ENCODE measurements at regions not wholly inside any gene's neighbourhood (a gene's known extent, or its start where the extent isn't known, plus 50 kb on each side); places are given as distances from the start of the nearest gene placed in this dataset.
"Not testable (repeated sequence)": the region's sequence is repeated elsewhere in the genome, so short reads cannot be mapped to it uniquely, and the experiment has no call there.

- FAIRE-seq: not testable (repeated sequence)
Observed at GRCh38 chr1:219863816-219864215, 64.5 kb downstream of the SLC30A10 start.

GRCh38 chr1:219862366-219862765 lies 66.0 kb downstream of the SLC30A10 start:
- no peak for DNase-seq (ENCODE audit: low spot score)
- no peak for FAIRE-seq

More at GRCh38 chr1:219863816-219864215, 64.5 kb downstream of the SLC30A10 start:
- DNase-seq (ENCODE audit: low spot score): not testable (repeated sequence)

- DNase-seq (ENCODE audit: low spot score): no peak
- no peak for FAIRE-seq
Observed at GRCh38 chr1:219858980-219859379, 69.4 kb downstream of the SLC30A10 start.

GRCh38 chr1:219847215-219847855 lies 81.0 kb downstream of the SLC30A10 start:
- no peak for DNase-seq (ENCODE audit: low spot score)

GRCh38 chr1:219839595-219839994 lies 88.8 kb downstream of the SLC30A10 start:
- DNase-seq (ENCODE audit: low spot score); FAIRE-seq: not testable (repeated sequence)

More at GRCh38 chr1:219847215-219847855, 81.0 kb downstream of the SLC30A10 start:
- no peak for FAIRE-seq

- no peak for FAIRE-seq
Observed at GRCh38 chr1:219837994-219838294, 90.4 kb downstream of the SLC30A10 start.

GRCh38 chr1:219837274-219837993 lies 90.9 kb downstream of the SLC30A10 start:
- DNase-seq (ENCODE audit: low spot score) (peak; percentile 46), FAIRE-seq (no peak)

More at GRCh38 chr1:219837994-219838294, 90.4 kb downstream of the SLC30A10 start:
- no peak for DNase-seq (ENCODE audit: low spot score)

- FAIRE-seq: no peak
- no peak for DNase-seq (ENCODE audit: low spot score)
Observed at GRCh38 chr1:219834314-219834917, 93.9 kb downstream of the SLC30A10 start.

- DNase-seq (ENCODE audit: low spot score): no peak
Observed at GRCh38 chr1:219833214-219833815, 95.0 kb downstream of the SLC30A10 start.

GRCh38 chr1:219826290-219826689 lies 102.1 kb downstream of the SLC30A10 start:
- DNase-seq (ENCODE audit: low spot score): no peak
- FAIRE-seq: no peak

More at GRCh38 chr1:219833214-219833815, 95.0 kb downstream of the SLC30A10 start:
- no peak for FAIRE-seq

GRCh38 chr1:219825355-219825754 lies 103.0 kb downstream of the SLC30A10 start:
- FAIRE-seq (no peak), DNase-seq (ENCODE audit: low spot score) (no peak)

- DNase-seq (ENCODE audit: low spot score) (no peak), FAIRE-seq (no peak)
Observed at GRCh38 chr1:219824338-219824737, 104.0 kb downstream of the SLC30A10 start.

- no peak for DNase-seq (ENCODE audit: low spot score)
- no peak for FAIRE-seq
Observed at GRCh38 chr1:219820551-219820950, 107.8 kb downstream of the SLC30A10 start.

GRCh38 chr1:219817914-219818313 lies 110.4 kb downstream of the SLC30A10 start:
- no peak for DNase-seq (ENCODE audit: low spot score)
- FAIRE-seq: no peak

- DNase-seq (ENCODE audit: low spot score): no peak
- FAIRE-seq: no peak
Observed at GRCh38 chr1:219813294-219813693, 115.1 kb downstream of the SLC30A10 start.

GRCh38 chr1:219812491-219813203 lies 115.7 kb downstream of the SLC30A10 start:
- no peak for FAIRE-seq
- DNase-seq (ENCODE audit: low spot score): peak; percentile 84

- no peak for FAIRE-seq
- DNase-seq (ENCODE audit: low spot score): no peak
Observed at GRCh38 chr1:219812086-219812485, 116.3 kb downstream of the SLC30A10 start.

GRCh38 chr1:219810451-219810850 lies 117.9 kb downstream of the SLC30A10 start:
- DNase-seq (ENCODE audit: low spot score): no peak
- FAIRE-seq: no peak

- FAIRE-seq (no peak), DNase-seq (ENCODE audit: low spot score) (no peak)
Observed at GRCh38 chr1:219808790-219809189, 119.6 kb downstream of the SLC30A10 start.

- FAIRE-seq (no peak), DNase-seq (ENCODE audit: low spot score) (peak; percentile 40)
Observed at GRCh38 chr1:219806642-219807041, 121.7 kb downstream of the SLC30A10 start.

- no peak for FAIRE-seq
- no peak for DNase-seq (ENCODE audit: low spot score)
Observed at GRCh38 chr1:219806020-219806419, 122.3 kb downstream of the SLC30A10 start.

All from urothelium cell line (cell line).